HepG2 (cell line): ENCODE measurements at regions not wholly inside any gene's neighbourhood (a gene's known extent, or its start where the extent isn't known, plus 50 kb on each side); places are given as distances from the start of the nearest gene placed in this dataset.

ENCODE experiments used
- ATAC-seq: fragments of 200-7000 bp; cut with Tn5 transposase; 3 replicates; pipeline ENCODE4 v1.9.1; 2020; ENCODE audit warnings: mild to moderate bottlenecking, moderate library complexity
- BruUV-seq: library from RNA; stranded (reverse); fragments of 400-500 nt; replicated peaks from 2 replicates; lab custom pipeline; 2021; lab: Mats Ljungman, UMichigan
- CTCF ChIA-PET: fragments of 300-600 bp; formaldehyde crosslinking; extraction: SDS; loops from one replicate; lab custom pipeline; 2021; ENCODE audit warnings: low total read pairs, inconsistent platforms, low intra/inter-chr PET ratio; lab: Yijun Ruan, JAX
- POLR2A ChIA-PET: fragments of 350-600 bp; sonication (Branson Sonifier 250); formaldehyde crosslinking; loops from one replicate; lab custom pipeline; 2020; ENCODE audit warnings: antibody characterized with exemption, inconsistent platforms; lab: Yijun Ruan, JAX
- DNase-seq: peaks from one replicate; pipeline ENCODE4 v3.0.0-alpha.2; 2015; ENCODE audit warnings: low spot score
- FAIRE-seq: peaks from 3 replicates; lab custom pipeline; 2011; peaks lifted over from hg19 to GRCh38; lab: Jason Lieb, UNC
- H2AFZ ChIP-seq: one replicate; pipeline ENCODE4 v1.6.1; 2011; ENCODE audit warnings: low read length, inconsistent platforms
- H3K27ac ChIP-seq: fragments of 300-600 bp; 3 replicates; pipeline ENCODE4 v1.8.0; 2011; ENCODE audit warnings: mixed run types, mild to moderate bottlenecking, mixed read lengths, low read length, inconsistent platforms; ENCODE audit not compliant: insufficient read depth; ENCODE audit errors: extremely low read length
- H3K27me3 ChIP-seq, 2 experiments: fragments of 200-600 bp in 1 of 2; 2 replicates in 1 of 2; 3 replicates in 1 of 2; pipeline versions ENCODE4 v1.6.0 to v1.8.0; 2011; ENCODE audit warnings: low read length in 2 of 2, mild to moderate bottlenecking in 2 of 2, moderate library complexity in 2 of 2, inconsistent platforms in 1 of 2; ENCODE audit not compliant: insufficient read depth in 2 of 2, control insufficient read depth in 1 of 2
- H3K36me3 ChIP-seq, 2 experiments: fragments of 200-600 bp in 1 of 2; replicated peaks in 1 of 2; 2 replicates in 1 of 2; 3 replicates in 1 of 2; pipeline versions ENCODE4 v1.5.1 to v1.8.0; 2011; ENCODE audit warnings: low read length in 2 of 2, inconsistent platforms in 1 of 2; ENCODE audit not compliant: insufficient read depth in 2 of 2, control insufficient read depth in 1 of 2
- H3K4me1 ChIP-seq: 2 replicates; pipeline ENCODE4 v1.5.1; 2012; ENCODE audit warnings: low read length, inconsistent platforms; ENCODE audit not compliant: insufficient read depth
- H3K4me2 ChIP-seq: 2 replicates; pipeline ENCODE4 v1.6.0; 2011; ENCODE audit warnings: low read depth, low read length, inconsistent platforms
- H3K4me3 ChIP-seq, 3 experiments: fragments of 200-600 bp in 1 of 3; sonication (generic), shearing (Covaris generic) in 1 of 3; replicated peaks in 1 of 3; 2 replicates each; pipeline ENCODE4 v1.5.1; 2011 to 2016; ENCODE audit warnings: low read length in 3 of 3, inconsistent platforms in 2 of 3, low read depth in 2 of 3, mild to moderate bottlenecking in 2 of 3, control low read depth in 1 of 3, mixed read lengths in 1 of 3; ENCODE audit not compliant: insufficient read depth in 1 of 3
- H3K79me2 ChIP-seq: one replicate; pipeline ENCODE4 v1.6.1; 2011; ENCODE audit warnings: low read length, inconsistent platforms; ENCODE audit not compliant: insufficient read depth
- H3K9ac ChIP-seq: 2 replicates; pipeline ENCODE4 v1.6.0; 2011; ENCODE audit warnings: mild to moderate bottlenecking, low read depth, low read length, inconsistent platforms; ENCODE audit not compliant: insufficient read depth
- H3K9me3 ChIP-seq: 2 replicates; pipeline ENCODE4 v1.5.1; 2012; ENCODE audit warnings: mild to moderate bottlenecking, low read length
- H4K20me1 ChIP-seq: 2 replicates; pipeline ENCODE4 v1.6.0; 2011; ENCODE audit warnings: inconsistent platforms, mild to moderate bottlenecking, low read length, moderate library complexity; ENCODE audit not compliant: insufficient read depth
- FOXC1 ChIP-seq: sonication (generic); formaldehyde crosslinking; IDR thresholded peaks from 2 replicates; pipeline ENCODE4 v1.8.0; 2022; ENCODE audit warnings: mild to moderate bottlenecking, missing genetic modification reagents, borderline replicate concordance
- MZF1 ChIP-seq: sonication (generic); formaldehyde crosslinking; IDR thresholded peaks from 2 replicates; pipeline ENCODE4 v1.8.1; 2023; ENCODE audit warnings: mild to moderate bottlenecking, missing genetic modification reagents, borderline replicate concordance
- NCOA2 ChIP-seq: sonication (generic); formaldehyde crosslinking; IDR thresholded peaks from 2 replicates; pipeline ENCODE4 v1.8.0; 2022; ENCODE audit warnings: inconsistent platforms
- RERE ChIP-seq: IDR thresholded peaks from 2 replicates; pipeline ENCODE4 v1.6.1; 2016; ENCODE audit warnings: low read depth, missing genetic modification reagents, missing compliant biosample characterization
- TBL1XR1 ChIP-seq: fragments of 150-350 bp; IDR thresholded peaks from 2 replicates; pipeline ENCODE4 v1.6.1; 2014; ENCODE audit warnings: borderline replicate concordance, low read length; ENCODE audit not compliant: partially characterized antibody
- ZNF205 ChIP-seq: IDR thresholded peaks from 2 replicates; pipeline ENCODE4 v1.6.1; 2018; ENCODE audit warnings: missing biosample characterization, missing genetic modification reagents
- ZNF326 ChIP-seq: sonication (generic); formaldehyde crosslinking; IDR thresholded peaks from 2 replicates; pipeline ENCODE4 v1.4.0; 2020; ENCODE audit warnings: missing genetic modification reagents, borderline replicate concordance
- ZNF382 ChIP-seq: sonication (generic); formaldehyde crosslinking; IDR thresholded peaks from 2 replicates; pipeline ENCODE4 v1.5.0; 2020; ENCODE audit warnings: missing genetic modification reagents, mild to moderate bottlenecking, borderline replicate concordance
- WGBS: methylation state at CpG from one replicate; pipeline ENCODE4 v1.1.6; 2017; ENCODE audit warnings: low lambda C conversion rate; 5-methylcytosine and 5-hydroxymethylcytosine counted together
- in situ Hi-C: cut with HindIII; loops from 2 replicates; pipeline ENCODE4 v1.10.0; 2017; ENCODE audit warnings: low pct_unique_long_range_greater_than_20kb; ENCODE audit not compliant: extremely low pct_ligation_motif_present
- intact Hi-C: fragments of 100-400 bp; cut with micrococcal nuclease; formaldehyde crosslinking; loops from one replicate; pipeline ENCODE4 v1.10.0; 2022; ENCODE audit not compliant: unreplicated experiment
- TF ChIP-seq, protein P1 (sequence below): sonication (generic); formaldehyde crosslinking; IDR thresholded peaks from 2 replicates; pipeline ENCODE4 v1.4.0; 2020; ENCODE audit warnings: missing genetic modification reagents
- TF ChIP-seq, protein P2 (sequence below): sonication (generic); formaldehyde crosslinking; IDR thresholded peaks from 2 replicates; pipeline ENCODE4 v1.5.1; 2020; ENCODE audit warnings: mild to moderate bottlenecking, missing genetic modification reagents

DNA sequence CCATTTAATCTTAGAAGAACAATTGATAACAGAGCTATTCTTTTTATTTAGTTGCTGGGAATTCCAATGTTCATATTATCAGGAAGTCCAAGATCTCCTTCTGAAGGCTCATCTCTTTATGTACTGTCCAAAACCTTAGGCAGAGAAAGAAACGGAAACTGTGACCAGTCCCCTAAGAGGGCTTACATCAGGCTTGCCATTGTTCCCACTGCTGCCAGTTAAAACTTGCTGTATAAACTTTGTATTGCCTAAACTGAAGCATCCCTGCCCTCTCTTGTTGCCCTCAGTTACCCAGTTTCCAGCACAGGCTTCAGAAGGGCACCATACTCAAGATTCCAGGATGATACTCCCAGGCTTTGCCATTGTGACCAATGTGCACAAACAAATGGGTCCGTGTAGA lies 435.2 kb upstream of the NAALADL2 start (continued):
- TF ChIP-seq FOXC1 (CRISPR knock-in tag), result no peak
- no peak for TF ChIP-seq ZNF382 (CRISPR knock-in tag)
- TF ChIP-seq MZF1 (CRISPR knock-in tag), result no peak
- TF ChIP-seq, protein P1, sequence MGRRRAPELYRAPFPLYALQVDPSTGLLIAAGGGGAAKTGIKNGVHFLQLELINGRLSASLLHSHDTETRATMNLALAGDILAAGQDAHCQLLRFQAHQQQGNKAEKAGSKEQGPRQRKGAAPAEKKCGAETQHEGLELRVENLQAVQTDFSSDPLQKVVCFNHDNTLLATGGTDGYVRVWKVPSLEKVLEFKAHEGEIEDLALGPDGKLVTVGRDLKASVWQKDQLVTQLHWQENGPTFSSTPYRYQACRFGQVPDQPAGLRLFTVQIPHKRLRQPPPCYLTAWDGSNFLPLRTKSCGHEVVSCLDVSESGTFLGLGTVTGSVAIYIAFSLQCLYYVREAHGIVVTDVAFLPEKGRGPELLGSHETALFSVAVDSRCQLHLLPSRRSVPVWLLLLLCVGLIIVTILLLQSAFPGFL (CRISPR knock-in tag), result no peak
- TF ChIP-seq RERE (CRISPR knock-in tag), result no peak
- TF ChIP-seq NCOA2 (CRISPR knock-in tag), result no peak
- TF ChIP-seq ZNF205 (CRISPR knock-in tag), result no peak

DNA sequence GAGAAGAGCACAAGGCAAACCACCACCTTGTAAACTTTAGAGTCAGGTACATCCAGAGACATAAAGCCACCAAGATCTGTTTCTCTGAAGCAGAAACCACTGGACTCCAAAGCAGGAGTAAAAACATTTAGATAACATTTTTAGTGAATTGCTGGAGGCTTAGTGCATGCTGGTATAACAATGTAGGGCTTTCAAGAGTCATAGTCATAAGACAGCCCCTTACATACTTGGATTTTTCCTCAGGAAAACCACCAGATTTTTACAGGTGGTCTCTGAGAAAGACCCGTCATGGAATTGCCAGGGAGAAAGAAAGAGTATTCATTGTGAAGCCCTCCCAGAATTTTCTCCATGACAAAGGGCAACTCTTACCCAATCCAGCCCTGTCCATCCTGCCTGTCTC lies 434.5 kb upstream of the NAALADL2 start:
- no peaks in the 10 kb centered on the region for H3K36me3 ChIP-seq
- no peaks in the 10 kb centered on the region for H3K4me1 ChIP-seq
- DNase-seq, result no peak
- H3K27ac ChIP-seq, result no peak overlapping the region
- no TSS peak for BruUV-seq
- H3K27me3 ChIP-seq, result no peaks in the 10 kb centered on the region
- intact Hi-C loops, result no loop called here
- 0% methylated on average over 1 of the region's 1 CpG for WGBS
- no peak overlapping the region for H3K9ac ChIP-seq
- H3K4me3 ChIP-seq, result no peak overlapping the region
- no peaks in the 10 kb centered on the region for H3K9me3 ChIP-seq
- in situ Hi-C loops, result no loop called here
- POLR2A ChIA-PET, result no interaction called here
- no peaks in the 10 kb centered on the region for H4K20me1 ChIP-seq
- H3K79me2 ChIP-seq, result no peaks in the 10 kb centered on the region
- no peak for FAIRE-seq
- no peak for ATAC-seq
- TF ChIP-seq, protein P2, sequence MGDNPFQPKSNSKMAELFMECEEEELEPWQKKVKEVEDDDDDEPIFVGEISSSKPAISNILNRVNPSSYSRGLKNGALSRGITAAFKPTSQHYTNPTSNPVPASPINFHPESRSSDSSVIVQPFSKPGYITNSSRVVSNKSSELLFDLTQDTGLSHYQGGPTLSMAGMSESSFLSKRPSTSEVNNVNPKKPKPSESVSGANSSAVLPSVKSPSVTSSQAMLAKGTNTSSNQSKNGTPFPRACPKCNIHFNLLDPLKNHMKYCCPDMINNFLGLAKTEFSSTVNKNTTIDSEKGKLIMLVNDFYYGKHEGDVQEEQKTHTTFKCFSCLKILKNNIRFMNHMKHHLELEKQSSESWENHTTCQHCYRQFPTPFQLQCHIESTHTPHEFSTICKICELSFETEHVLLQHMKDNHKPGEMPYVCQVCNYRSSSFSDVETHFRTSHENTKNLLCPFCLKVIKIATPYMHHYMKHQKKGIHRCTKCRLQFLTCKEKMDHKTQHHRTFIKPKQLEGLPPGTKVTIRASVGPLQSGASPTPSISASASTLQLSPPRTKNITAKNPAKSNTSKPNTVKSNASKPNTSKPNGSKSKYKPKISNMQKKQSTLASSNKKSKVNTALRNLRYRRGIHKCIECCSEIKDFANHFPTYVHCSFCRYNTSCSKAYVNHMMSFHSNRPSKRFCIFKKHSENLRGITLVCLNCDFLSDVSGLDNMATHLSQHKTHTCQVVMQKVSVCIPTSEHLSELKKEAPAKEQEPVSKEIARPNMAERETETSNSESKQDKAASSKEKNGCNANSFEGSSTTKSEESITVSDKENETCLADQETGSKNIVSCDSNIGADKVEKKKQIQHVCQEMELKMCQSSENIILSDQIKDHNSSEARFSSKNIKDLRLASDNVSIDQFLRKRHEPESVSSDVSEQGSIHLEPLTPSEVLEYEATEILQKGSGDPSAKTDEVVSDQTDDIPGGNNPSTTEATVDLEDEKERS (CRISPR knock-in tag), result no peak
- TF ChIP-seq ZNF326 (CRISPR knock-in tag) (no peak), TBL1XR1 (no peak)
- no peak overlapping the region for H2AFZ ChIP-seq
- CTCF ChIA-PET, result no interaction called here
- no peak overlapping the region for H3K4me2 ChIP-seq
